Natural killer cell (primary cell): ENCODE measurements at regions not wholly inside any gene's neighbourhood (a gene's known extent, or its start where the extent isn't known, plus 50 kb on each side); places are given as distances from the start of the nearest gene placed in this dataset.

Experiments
- ATAC-seq, 3 donors: fragments of 150-1000 bp in 2 of 3; fragments of 200-7000 bp in 1 of 3; cut with Tn5 transposase; 1 replicate in 1 of 3; 2 replicates in 2 of 3; pipeline ENCODE4 v1.10.0; 2021; ENCODE audit warnings: mild to moderate bottlenecking in 2 of 3, moderate library complexity in 2 of 3
- DNase-seq, 2 donors: peaks; one replicate each; pipeline versions ENCODE4 v3.0.0 to v3.0.0-alpha.2; 2013 to 2021; ENCODE audit warnings: mixed read lengths in 1 of 2
- H3K27ac ChIP-seq: one replicate; pipeline ENCODE4 v1.5.1; 2013; ENCODE audit warnings: mild to moderate bottlenecking, low read length
- H3K27me3 ChIP-seq: one replicate; pipeline ENCODE4 v1.6.1; 2013; ENCODE audit warnings: low read length; ENCODE audit not compliant: control insufficient read depth, insufficient read depth
- H3K36me3 ChIP-seq: one replicate; pipeline ENCODE4 v1.6.1; 2013; ENCODE audit warnings: low read length; ENCODE audit not compliant: control insufficient read depth, insufficient read depth
- H3K4me1 ChIP-seq: one replicate; pipeline ENCODE4 v1.6.1; 2013; ENCODE audit warnings: low read length; ENCODE audit not compliant: control insufficient read depth, insufficient read depth
- H3K4me3 ChIP-seq: one replicate; pipeline ENCODE4 v1.5.1; 2013; ENCODE audit warnings: low read length
- H3K9me3 ChIP-seq: one replicate; pipeline ENCODE4 v1.6.1; 2013; ENCODE audit warnings: low read length; ENCODE audit not compliant: control insufficient read depth, insufficient read depth
- H3K27ac Mint-ChIP-seq, 2 donors: one replicate each; pipeline ENCODE4 v1.8.0; 2022; ENCODE audit warnings: mild to moderate bottlenecking in 2 of 2, mixed read lengths in 2 of 2, moderate library complexity in 1 of 2
- H3K27me3 Mint-ChIP-seq, 2 donors: one replicate each; pipeline ENCODE4 v1.8.0; 2022; ENCODE audit warnings: low read depth in 2 of 2, mixed read lengths in 2 of 2
- H3K36me3 Mint-ChIP-seq: one replicate; pipeline ENCODE4 v1.8.0; 2022; ENCODE audit warnings: mixed read lengths
- H3K4me1 Mint-ChIP-seq, 2 donors: one replicate each; pipeline ENCODE4 v1.8.0; 2022; ENCODE audit warnings: mixed read lengths in 2 of 2
- H3K4me3 Mint-ChIP-seq: one replicate; pipeline ENCODE4 v1.8.0; 2022; ENCODE audit warnings: mild to moderate bottlenecking, moderate library complexity, mixed read lengths
- H3K9me3 Mint-ChIP-seq, 2 donors: one replicate each; pipeline ENCODE4 v1.8.0; 2022; ENCODE audit warnings: mixed read lengths in 2 of 2
- CTCF ChIP-seq: fragments of 200-600 bp; IDR thresholded peaks from one replicate; pipeline ENCODE4 v1.8.0; 2022; ENCODE audit warnings: antibody characterized with exemption
- WGBS: methylation state at CpG from one replicate; pipeline ENCODE4 v1.1.7; 2013; ENCODE audit warnings: missing lambda C conversion rate; ENCODE audit not compliant: insufficient coverage; 5-methylcytosine and 5-hydroxymethylcytosine counted together
- intact Hi-C: fragments of 100-400 bp; cut with micrococcal nuclease; formaldehyde crosslinking; loops from one replicate; pipeline ENCODE4 v1.14.2; 2022

GRCh38 chr15:39270221-39270855, 310.5 kb upstream of the THBS1 start:
- DNase-seq (no peak), ATAC-seq (no peak)
- Histone ChIP-seq H3K27me3 (no peaks in the 10 kb centered on the region), H3K4me3 (no peak overlapping the region), H3K36me3 (no peaks in the 10 kb centered on the region), H3K27ac (no peak overlapping the region), H3K4me1 (no peaks in the 10 kb centered on the region), H3K9me3 (no peaks in the 10 kb centered on the region)
- no peaks in the 10 kb centered on the region for H3K36me3 Mint-ChIP-seq
- intact Hi-C loops: no loop called here
- H3K4me1 Mint-ChIP-seq: no peaks in the 10 kb centered on the region
- TF ChIP-seq CTCF: no peak
- no peaks in the 10 kb centered on the region for H3K9me3 Mint-ChIP-seq
- H3K27ac Mint-ChIP-seq: no peak overlapping the region
- no peak overlapping the region for H3K4me3 Mint-ChIP-seq
- peaks cover 5 to 8% of the 10 kb centered on the region in 2 donors for H3K27me3 Mint-ChIP-seq

DNA sequence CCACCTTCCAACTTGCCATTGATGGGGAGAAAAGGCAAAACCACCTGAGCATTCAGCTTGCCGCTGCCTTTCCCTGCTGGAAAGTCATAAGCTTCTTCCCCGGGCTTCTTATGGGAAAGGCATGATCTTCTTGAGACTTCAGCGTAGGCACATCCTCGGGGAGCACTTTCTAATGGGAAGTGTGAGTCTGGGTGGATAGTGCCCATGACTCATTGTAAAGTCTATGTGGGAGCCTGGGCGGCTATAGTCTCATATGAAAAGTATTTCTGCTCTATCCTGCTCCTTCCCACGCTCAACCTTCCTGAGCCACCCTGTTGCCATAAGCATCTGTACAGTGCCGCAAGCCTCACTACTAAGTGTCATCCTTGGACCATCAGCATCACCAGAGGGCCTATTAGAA, 309.9 kb upstream of the THBS1 start:
- ATAC-seq (no peak), DNase-seq (no peak)
- WGBS: 81% methylated on average over 7 of the region's 7 CpGs

DNA sequence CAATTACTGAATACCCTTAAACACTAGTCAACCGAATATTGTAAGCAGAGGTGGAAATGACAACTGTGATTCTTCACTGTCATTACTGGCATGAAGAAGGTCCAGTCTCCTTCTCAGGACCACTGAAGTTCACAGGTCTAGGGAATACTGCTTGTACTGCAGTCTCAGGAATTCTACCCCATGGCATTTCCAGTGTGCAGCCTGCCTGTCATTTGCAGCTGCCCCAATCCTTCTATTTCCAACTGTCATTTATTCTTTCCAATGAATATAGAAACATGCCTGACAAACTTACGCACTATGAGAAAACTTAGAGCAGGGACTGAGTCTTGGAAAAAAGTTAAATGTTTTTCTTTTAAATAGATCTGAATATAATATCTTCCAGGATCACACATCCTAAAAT, 308.0 kb upstream of the THBS1 start:
- H3K9me3 ChIP-seq: no peaks in the 10 kb centered on the region

More for the DNA sequence above, 309.9 kb upstream of the THBS1 start:
- H3K36me3 ChIP-seq: no peaks in the 10 kb centered on the region
- H3K4me3 ChIP-seq: no peak overlapping the region
- TF ChIP-seq CTCF: no peak
- H3K4me1 Mint-ChIP-seq: no peaks in the 10 kb centered on the region
- no peaks in the 10 kb centered on the region for H3K36me3 Mint-ChIP-seq
- H3K9me3 ChIP-seq: no peaks in the 10 kb centered on the region
- no peaks in the 10 kb centered on the region for H3K27me3 ChIP-seq
- no peak overlapping the region for H3K4me3 Mint-ChIP-seq
- H3K27ac Mint-ChIP-seq: no peak overlapping the region
- intact Hi-C loops: no loop called here
- H3K4me1 ChIP-seq: no peaks in the 10 kb centered on the region
- no peaks in the 10 kb centered on the region for H3K9me3 Mint-ChIP-seq
- peaks cover 5 to 8% of the 10 kb centered on the region in 2 donors for H3K27me3 Mint-ChIP-seq
- no peak overlapping the region for H3K27ac ChIP-seq

More for the DNA sequence above, 308.0 kb upstream of the THBS1 start:
- no peak for TF ChIP-seq CTCF
- Mint-ChIP-seq H3K9me3 (no peaks in the 10 kb centered on the region), H3K36me3 (no peaks in the 10 kb centered on the region), H3K27ac (no peak overlapping the region), H3K4me3 (no peak overlapping the region), H3K27me3 (peaks cover 5 to 8% of the 10 kb centered on the region in 2 donors), H3K4me1 (no peaks in the 10 kb centered on the region)
- H3K4me1 ChIP-seq: no peaks in the 10 kb centered on the region
- ATAC-seq (no peak), DNase-seq (no peak)
- H3K36me3 ChIP-seq: no peaks in the 10 kb centered on the region
- intact Hi-C loops: no loop called here
- no peak overlapping the region for H3K4me3 ChIP-seq
- no peaks in the 10 kb centered on the region for H3K27me3 ChIP-seq
- H3K27ac ChIP-seq: no peak overlapping the region
- 77% methylated on average over 1 of the region's 2 CpGs for WGBS
